ENCODE measurements at regions not wholly inside any gene's neighbourhood (a gene's known extent, or its start where the extent isn't known, plus 50 kb on each side); places are given as distances from the start of the nearest gene placed in this dataset.
A peak's percentile ranks its signal among the peaks of the same experiment; 100 is the strongest.

DNA sequence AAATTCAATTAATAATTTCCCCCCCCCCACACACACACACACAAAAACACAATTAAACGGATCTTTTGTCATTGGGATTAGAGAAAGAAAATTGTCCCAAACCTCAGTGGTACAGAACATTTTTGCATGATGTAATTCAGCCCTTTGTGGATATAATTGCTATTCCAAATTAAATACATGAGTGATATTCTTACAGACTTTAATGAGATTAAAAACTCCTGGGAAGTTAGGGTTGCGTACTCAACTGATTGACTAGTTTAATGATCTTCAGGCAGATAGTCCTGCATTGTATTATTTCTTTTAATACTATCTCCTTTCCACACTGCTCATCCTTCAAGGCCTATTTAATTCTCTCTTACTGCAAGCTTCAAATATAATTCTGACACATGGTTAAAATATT is 711.8 kb upstream of the LRFN5 start:
- no peak for DNase-seq

DNA sequence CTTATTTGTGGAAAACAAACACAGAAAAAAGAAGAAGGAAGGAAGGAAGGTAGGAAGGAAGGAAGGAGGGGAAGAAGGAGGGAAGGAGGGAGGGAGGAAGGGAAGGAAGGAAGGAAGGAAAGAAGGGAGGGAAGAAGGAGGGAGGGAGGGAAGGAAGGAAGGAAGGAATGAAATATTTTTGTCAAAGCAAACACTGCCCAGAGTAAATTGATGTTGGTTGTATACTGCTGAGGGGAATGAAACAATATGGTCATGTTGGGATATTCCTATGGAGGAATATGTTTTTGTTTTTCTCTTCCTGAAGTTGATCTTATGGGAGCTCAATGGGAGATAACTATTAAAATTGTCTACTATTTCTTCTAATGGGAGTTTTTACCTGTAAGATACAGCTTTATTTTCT is 717.5 kb upstream of the LRFN5 start:
- DNase-seq = no peak

DNA sequence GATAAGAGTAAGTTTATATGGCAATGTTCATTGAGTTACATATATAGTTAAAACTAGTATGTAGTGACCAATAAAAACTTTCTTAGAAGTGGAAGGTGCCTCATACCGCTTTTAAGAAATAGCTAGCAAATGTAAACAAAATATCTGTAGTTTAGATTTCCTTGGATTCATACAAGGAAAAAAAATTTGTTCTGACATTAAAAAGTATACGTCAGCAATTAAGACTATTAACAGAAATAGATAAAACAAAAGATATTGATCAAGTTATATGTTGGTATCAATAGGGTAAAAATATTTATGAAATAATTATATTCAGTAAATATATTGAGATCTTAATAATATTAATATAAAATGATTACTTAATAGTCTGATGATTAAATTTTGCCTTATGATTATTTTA is 718.8 kb upstream of the LRFN5 start:
- no peak for DNase-seq

DNA sequence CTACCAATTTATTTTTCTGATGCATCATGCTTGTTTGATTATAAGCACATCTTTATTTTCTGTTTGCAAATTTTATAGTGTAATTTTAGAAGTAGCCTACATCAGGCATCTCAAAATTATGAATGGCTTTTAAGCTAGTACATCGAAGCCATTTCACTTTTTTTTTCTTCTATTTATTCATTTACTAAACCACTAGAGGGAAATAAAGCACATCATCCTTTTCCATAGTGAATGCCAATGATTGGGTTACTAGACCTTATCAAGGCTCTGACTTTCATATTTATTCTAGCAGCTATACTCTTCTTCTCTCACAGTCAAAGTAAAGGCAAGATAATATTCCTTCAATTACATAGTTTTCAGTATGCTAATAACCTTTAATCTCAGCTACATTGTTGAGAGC is 736.4 kb upstream of the LRFN5 start:
- no peak for DNase-seq

DNA sequence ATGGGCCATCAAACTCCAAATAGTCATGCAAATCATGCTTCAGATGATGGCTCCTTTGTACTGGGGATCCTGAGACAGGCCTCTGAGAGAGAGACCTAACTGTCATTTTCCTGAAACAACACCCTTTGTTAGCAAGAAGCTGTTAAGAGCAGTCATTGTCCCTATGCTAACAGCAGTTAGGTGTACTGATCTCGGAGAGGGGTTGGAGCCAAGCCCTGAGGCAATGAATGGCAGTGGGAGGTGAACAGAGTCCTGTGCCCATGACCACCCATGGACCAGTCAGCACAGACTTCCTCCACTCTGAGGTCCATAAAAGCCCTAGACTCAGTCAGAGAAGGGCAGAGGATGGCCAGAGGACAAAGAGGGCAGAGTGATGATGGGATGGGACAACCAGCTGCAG is 747.6 kb upstream of the LRFN5 start:
- DNase-seq = no peak

DNA sequence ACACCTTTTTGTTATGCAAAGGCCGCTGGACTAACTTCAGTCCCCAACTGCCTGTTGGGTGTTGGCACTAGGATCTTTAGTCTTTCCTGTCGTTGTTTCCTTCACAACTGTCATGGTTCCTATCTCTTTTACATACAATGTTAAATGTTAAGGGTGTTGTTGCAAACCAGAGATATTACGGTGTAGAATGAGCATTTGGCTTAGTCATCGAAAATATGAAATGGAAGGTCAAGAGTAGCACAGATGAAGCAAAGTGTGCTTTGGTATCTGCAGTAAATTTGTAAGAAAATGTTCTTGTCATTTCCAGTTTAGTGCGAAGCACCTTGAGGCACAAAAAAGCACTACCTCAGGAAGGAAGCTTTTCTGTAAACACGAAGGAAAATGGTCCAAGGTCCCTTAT is 751.3 kb upstream of the LRFN5 start:
- no peak for DNase-seq

DNA sequence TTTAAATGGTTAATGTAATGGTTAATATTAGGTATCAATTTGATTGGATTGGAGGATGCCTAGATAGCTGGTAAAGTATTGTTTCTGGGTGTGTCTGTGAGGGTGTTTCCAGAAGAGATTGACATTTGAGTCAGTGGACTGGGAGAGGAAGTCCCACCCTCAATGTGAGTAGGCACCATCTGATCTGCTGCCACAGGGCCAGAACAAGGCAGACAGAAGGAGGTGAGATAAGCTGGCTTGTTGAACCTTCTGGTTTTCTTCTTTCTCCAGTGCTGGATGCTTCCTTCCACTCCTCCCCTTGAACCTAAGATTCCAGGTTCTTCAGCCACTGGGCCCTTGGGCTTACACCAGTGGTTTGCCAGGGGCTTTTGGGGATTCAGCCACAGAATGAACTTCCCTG is 756.5 kb upstream of the LRFN5 start:
- no peak for DNase-seq

DNA sequence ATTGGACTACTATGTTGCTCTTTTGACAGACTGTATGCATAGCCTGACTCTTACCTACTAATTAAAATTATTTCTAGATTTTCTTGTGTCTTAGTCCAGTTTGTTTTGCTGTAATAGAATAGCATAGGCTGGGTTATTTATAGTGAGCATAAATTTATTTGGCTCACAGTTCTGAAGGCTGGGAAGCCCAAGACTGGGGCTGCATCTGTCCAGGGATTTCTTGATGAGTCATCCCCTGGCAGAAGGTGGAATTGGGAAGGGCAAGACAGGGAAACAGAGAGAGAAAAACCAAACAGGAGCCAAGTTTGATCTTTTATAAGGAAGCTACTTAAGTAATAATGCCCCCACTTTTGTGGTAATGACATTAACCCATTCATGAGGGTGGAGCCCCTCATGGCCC is 759.2 kb upstream of the LRFN5 start:
- DNase-seq = no peak

DNA sequence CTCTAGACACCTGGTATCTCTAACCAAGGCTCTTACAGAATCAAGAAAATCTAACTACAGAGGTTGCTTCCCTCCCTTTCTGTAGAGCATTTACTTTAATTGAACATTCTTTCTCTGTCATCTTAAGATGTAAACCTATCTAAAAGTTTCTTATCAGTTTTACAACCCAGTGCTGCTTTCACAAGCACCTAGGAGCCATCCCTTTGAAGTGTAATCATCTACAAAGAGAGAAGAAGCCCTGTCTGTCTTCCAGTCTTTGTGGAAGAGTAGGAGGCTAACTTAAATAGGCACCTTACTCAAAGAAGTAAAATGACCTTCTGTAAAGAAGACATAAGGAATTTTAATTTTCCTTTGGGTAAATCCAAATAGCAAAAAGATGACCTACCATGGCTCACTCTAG is 763.9 kb upstream of the LRFN5 start:
- DNase-seq = no peak

DNA sequence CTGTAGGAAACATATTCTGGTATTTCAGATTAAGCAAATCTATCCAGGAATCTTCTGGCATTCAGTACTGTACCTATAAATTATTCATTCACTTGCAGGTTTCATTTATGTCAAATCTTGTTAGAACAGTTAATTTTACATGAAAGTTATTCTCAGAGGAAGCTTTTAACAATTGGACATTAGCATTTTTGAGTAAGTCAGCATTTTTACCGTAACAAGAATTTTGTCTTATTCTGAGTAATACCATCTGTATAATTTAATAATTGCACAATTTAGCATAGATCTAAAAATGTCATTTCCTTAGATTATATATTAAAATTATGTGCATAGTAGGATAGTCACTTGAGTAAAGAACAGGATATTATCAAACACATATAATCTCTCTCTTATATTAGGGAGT is 764.8 kb upstream of the LRFN5 start:
- no peak for DNase-seq

DNA sequence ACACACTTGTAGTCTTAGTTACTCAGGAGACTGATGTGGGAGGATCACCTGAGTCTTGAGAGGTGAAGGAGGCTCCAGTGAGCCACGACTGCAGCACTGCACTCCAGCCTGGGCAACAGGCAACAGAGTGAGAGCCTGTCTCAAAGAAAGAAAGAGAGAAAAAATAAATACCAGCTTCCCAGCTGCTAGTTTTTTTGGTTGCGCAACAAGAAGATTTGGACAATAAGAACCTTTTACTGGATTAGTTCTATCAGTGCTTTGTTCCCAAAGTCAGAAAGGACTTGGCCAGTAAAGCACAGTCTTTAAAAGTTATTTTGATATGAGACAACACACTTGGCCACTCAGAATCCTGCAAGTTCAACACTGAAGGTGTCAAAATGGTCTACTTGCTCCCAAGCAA is 768.1 kb upstream of the LRFN5 start:
- DNase-seq = no peak

DNA sequence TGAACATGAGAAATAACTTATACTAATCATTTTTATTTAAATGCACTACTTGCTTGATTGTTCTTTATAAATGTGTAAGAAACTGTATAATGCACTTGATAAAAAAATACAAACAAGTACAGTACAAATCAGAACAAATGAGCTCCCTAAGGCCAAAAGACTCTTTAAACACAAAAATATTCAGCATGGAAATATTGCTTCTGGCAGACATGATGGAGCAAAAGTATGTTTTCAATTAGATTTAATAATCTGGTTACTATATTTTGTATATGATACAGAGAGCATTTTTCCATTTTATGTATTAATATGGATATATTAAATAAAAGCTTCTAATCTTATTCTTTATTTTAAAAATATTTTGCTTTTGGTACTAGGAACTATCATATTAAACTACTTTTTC is 800.2 kb upstream of the LRFN5 start:
- DNase-seq = peak; percentile 67

DNA sequence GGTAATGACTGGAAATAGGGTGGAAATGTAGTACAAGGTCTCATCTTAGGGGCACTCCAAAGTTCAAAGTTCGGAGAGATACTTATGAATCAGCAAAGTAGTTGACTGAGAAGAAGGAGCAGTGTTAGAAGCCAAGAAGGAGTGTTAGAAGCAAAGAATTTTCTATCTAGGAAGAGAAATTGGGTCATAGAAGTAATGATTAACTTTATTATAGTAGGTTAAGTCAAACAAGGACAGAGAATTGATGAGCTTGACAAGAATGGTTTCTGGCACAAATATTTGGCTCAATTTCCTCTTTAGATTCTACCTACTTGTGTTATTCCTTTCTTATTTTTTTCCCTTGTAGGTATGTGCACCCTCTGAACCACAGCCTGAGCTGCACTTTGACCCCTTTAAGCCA is 810.5 kb upstream of the LRFN5 start:
- DNase-seq = no peak

DNA sequence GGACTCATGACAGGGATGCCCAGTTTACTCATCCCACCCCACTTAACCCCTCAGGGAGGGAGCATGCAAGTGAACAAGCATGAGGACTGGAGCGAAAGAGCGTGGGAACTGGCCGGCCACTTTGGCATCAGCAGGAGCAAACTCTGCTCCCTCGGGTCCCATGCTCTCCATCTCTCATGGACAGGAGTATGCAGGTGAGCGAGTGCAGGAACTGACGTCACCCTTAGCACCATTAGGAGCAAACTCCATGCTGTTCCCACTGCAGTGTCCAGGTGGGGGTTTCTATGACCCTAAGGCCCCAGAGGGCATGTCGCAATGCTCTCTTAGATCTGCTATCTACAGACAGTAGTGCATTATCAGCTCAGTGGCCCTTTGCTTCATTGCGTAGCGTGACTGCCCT is 821.8 kb upstream of the LRFN5 start:
- DNase-seq = no peak

DNA sequence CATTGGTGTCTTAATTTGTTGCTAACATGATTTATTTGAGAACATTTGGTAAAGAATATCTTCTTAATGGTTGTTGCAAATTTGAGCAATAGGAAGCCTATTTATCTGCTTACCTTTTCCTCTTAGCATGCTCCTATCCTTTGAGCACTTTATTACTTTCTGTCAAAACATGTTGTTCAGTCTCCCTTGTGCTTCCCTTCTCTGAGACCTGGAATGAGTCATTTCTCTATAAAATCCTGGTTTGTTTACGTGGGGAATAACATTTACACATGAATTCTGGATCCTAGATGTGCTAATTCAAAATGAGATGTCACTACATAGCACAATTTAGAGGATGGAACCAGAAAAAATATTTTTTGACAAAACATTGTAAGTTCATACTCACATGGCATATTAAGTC is 844.0 kb upstream of the LRFN5 start:
- DNase-seq = no peak

DNA sequence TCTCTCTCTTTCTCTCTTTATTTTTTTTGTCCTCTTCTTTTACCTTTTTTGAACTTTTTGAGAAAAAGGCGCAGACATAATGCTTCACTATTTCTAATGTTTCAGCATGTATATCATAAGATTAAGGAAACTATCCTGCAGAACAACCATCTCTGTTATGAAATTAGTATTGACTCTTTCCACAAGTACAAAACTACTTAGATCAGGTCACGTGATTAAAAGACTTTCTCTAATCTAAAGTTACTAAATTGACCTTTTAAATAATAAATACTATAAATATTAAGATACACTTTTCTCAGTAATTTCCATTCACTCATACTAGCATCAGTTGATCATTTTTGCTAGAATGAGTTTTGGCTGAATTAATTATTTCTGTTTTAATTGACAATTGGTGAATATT is 844.5 kb upstream of the LRFN5 start:
- DNase-seq = no peak

DNA sequence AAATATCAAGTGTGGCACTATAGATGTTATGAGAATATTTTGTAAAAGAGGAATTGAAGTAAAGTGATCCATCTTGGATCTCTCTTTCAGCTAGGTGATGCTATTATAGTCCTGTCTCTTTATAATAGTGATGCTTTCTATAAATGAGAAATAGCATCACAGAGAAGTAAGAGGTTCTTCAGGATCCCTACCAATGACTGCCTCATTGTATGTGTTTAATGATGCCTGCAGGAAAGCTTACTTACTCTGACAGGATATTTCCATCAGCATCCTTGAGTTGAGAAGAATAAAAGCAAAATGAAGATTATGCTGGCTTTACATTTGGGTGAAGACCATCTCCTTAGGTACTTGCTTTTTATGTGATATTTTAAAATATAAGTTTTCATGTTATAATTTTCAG is 846.0 kb upstream of the LRFN5 start:
- DNase-seq = no peak

DNA sequence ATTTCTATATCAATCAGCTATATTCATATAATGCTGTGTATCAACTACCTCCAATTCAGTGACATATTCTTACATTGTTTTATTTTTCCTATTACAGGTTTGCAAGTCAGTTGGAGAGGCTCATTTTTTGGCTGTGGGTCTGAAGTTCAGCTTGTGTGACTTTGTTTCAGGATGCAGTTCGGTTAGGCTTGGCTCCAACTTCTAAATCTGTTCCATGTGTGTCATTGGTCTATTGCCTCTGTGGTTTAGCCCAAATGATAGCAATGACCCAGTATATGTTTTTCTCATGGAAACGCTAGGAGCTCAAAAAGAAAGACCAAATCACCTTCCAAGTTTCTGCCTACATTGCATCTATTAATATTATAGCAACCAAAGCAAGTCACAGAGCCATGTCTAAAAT is 848.6 kb upstream of the LRFN5 start:
- peak; percentile 10 for DNase-seq

DNA sequence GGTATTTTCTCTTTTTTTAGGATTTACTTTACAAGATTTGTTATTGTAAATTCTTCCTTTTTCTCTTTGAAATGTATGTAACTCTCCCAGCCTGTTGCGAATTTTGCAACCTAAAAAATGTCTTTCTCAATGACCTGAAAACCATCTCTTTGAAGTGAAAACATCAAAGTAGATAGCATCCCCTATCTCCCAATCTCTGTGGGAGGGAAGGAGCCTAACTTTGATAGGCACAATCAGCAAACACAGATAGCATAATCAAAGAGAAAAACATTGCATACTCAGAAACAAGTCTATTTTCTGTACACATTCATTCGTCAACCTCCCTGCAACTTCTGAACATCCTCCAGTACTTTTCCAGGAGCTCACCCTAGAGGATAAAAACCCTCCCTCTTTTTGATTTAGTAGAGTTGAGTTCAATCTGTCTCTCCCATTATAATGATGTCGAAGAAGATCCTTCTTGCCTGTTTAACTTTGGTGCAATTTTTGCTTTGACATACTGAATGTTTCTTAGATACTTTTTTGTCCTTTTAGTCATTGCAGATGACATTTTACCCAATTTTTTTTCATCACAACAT is 849.2 kb upstream of the LRFN5 start:
- no peak for DNase-seq

DNA sequence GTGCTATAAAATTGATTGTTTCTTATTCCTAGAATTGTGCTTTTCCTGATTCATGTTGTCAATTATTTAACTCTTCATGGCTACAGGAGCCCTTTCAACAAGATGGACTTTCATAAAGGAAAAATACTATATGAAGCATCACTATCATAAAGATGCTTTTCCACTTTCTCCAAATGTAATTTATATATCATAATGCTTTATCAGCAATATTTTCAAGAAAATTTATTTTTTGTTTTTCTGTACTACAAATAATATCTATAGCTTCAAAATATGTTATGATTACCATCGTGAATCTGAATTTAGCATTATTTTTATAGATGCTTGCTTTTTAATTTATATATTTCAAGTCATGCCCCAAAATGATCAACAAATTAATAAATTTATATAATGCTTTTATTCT is 873.5 kb upstream of the LRFN5 start:
- no peak for DNase-seq

DNA sequence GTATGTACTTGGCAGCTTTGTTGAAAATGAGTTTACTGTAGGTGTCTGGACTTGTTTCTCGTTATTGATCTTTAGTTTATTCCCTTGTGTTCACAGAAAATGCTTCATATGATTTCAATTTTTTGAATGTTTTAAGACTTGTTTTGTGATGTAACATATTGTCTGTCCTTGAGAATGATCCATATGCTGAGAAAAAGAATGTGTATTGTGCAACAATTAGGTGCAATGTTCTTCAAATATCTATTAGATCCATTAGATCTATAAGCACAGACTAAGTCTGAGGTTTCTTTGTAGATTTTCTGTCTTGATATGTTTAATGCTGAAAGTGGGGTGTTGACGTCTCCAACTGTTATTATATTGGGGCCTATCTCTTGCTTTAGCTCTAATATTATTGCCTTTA is 879.6 kb upstream of the LRFN5 start:
- no peak for DNase-seq

DNA sequence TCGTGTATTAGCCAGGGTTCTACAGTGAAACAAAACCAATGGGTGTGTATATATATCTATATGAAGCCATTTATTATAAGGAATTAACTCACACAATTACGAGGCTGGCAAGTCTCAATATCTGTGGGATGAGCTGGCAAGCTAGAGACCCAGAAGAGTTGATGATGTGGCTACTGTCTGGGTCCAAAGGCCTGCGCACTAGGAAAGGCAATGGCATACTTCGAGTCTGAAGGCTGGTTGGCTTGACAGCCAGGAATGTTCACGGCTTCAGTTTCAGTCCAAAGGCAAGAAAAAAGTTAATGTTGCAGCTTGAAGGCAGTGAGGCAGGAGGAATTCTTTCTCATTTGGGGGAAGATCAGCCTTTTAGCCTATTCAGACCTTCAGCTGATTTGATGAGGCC is 893.3 kb upstream of the LRFN5 start:
- no peak for DNase-seq

DNA sequence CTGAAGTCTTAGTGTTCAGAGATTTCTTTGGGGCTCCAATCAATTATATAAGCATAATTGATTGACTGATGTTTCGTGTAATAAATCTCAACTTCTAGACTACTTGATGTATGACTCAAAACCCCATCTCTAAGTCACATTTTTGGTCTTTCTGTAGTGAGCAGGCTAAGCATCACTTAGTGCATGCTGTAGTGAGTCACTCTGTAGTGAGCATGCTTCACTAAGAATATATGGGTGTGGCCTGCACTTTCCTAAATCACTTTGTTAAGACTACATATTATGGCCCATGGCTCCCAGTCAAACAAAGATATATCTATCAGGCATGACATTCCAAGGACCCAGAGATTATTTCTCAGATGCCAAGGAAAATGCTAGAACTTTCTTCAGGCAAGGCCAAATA is 909.4 kb upstream of the LRFN5 start:
- no peak for DNase-seq

DNA sequence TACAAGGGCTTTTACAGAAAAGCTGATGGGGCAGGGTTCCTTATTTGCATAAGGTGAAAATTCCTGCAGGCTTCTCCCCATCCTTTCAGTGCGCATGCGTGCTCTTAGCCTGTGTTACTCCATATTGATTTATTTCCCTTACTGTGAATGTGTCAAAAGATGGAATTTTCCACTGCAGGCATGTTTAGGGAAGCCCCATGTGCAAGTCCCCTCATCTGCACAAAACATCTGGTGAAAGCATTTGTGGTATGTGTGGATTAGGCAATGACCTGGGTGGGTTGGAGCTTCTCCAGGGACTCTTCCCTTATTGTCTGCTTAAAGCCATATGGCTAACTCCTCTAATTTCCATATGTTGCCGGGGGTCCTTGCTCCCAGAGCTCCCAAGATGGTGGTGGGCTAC is 912.7 kb upstream of the LRFN5 start:
- peak; percentile 30 for DNase-seq

DNA sequence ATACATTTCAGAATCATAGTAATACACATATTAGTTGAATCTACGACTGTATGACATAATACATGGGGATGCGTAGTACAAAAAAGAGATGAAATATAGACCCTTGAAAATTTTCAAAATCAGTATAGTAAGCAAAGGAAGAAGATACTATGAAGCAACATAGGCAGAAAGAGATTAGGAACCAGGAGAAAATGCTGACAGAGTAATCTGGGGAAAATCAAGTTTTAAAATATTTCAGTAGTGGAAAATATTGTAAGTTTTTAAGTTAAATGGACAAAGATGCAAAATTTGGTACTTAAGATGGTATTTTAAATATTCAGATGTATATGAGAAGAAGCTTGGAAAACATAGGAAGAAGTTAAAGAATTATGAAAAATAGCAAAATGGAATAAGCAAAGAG is 915.6 kb upstream of the LRFN5 start:
- DNase-seq = no peak

DNA sequence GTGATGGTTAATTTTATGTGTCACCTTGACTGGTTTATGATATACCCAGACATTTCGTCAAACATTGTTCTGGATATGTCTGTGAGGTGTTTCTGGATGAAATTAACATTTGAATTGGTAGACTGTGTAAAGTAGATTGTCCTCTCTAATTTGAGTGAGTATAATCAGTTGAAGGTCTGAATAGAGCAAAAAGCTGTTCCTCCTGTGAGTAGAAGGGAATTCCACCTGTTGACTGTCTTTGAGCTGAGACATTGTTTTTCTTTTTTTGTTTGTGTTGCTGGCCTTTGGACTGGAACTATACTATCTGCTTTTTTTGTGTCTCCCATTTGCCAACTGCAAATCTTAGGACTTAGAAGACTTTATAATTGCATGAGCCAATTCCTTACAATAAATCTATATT is 920.9 kb upstream of the LRFN5 start:
- DNase-seq = no peak

Measured in skin of body (tissue), 1 donor.